Parathyroid adenoma (tissue), 2 donors: ENCODE measurements at regions not wholly inside any gene's neighbourhood (a gene's known extent, or its start where the extent isn't known, plus 50 kb on each side); places are given as distances from the start of the nearest gene placed in this dataset.

ENCODE experiments used
- H2AFZ ChIP-seq: fragments of 300-600 bp; sonication (generic); one replicate; pipeline ENCODE4 v1.7.0; 2017; ENCODE audit warnings: antibody characterized with exemption, mild to moderate bottlenecking
- H3K27ac ChIP-seq: fragments of 300-600 bp; sonication (generic); one replicate; pipeline ENCODE4 v1.7.0; 2017
- H3K27me3 ChIP-seq: fragments of 300-600 bp; sonication (generic); one replicate; pipeline ENCODE4 v1.7.0; 2017; ENCODE audit warnings: low read length; ENCODE audit not compliant: control insufficient read depth, insufficient read depth
- H3K36me3 ChIP-seq: fragments of 300-600 bp; sonication (generic); one replicate; pipeline ENCODE4 v1.7.0; 2017; ENCODE audit warnings: low read length; ENCODE audit not compliant: control insufficient read depth, insufficient read depth
- H3K4me1 ChIP-seq: fragments of 300-600 bp; sonication (generic); one replicate; pipeline ENCODE4 v1.7.0; 2017; ENCODE audit warnings: control low read depth
- H3K4me2 ChIP-seq: fragments of 300-600 bp; sonication (generic); one replicate; pipeline ENCODE4 v1.7.0; 2017; ENCODE audit warnings: low read length
- H3K4me3 ChIP-seq: fragments of 300-600 bp; sonication (generic); one replicate; pipeline ENCODE4 v1.7.0; 2017; ENCODE audit warnings: low read depth, low read length
- H3K79me2 ChIP-seq: fragments of 300-600 bp; sonication (generic); one replicate; pipeline ENCODE4 v1.7.0; 2017; ENCODE audit warnings: control low read depth
- H3K9ac ChIP-seq: fragments of 300-600 bp; sonication (generic); one replicate; pipeline ENCODE4 v1.7.0; 2017; ENCODE audit warnings: mild to moderate bottlenecking
- H3K9me3 ChIP-seq: fragments of 300-600 bp; sonication (generic); one replicate; pipeline ENCODE4 v1.7.0; 2017; ENCODE audit warnings: low read length; ENCODE audit not compliant: control insufficient read depth
- TF ChIP-seq, protein P1 (sequence below): fragments of 300-600 bp; sonication (generic); IDR thresholded peaks from one replicate; pipeline ENCODE4 v1.7.0; 2017; ENCODE audit warnings: antibody characterized with exemption, mild to moderate bottlenecking
- donor health status: primary hyperparathyroidism.

DNA sequence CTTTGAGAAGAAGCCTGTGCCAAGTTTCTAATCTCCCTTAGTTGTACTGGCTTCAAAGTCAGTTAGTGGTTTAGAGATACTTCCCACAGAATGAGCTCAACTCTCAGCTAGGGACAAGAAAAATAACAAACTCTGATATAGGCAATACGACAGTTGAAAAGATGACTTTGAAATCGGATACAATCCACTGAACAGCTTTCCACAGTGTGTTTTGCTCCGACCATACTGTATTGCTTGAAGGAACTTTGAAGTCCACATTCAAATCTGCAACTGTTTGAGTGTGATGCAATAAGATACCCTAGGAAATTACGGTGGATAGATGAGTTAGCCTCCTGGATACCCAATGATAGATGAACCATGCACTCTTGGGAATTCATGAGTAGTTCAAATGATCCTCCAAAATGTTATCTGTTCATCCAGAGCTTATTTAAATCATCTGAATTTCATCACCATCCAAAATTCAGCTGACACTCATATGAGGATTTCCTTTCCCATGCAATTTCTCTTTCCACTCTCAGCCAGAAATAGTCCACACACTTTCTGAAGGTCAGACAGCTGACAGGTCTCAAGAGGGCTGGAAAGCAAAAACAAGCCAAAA is 443.8 kb downstream of the HAO1 start:
- Histone ChIP-seq H2AFZ (no peak overlapping the region), H3K27me3 (no peaks in the 10 kb centered on the region), H3K9ac (no peak overlapping the region), H3K4me3 (no peak overlapping the region), H3K79me2 (no peaks in the 10 kb centered on the region), H3K4me2 (no peak overlapping the region), H3K36me3 (no peaks in the 10 kb centered on the region), H3K4me1 (no peaks in the 10 kb centered on the region), H3K9me3 (no peaks in the 10 kb centered on the region), H3K27ac (no peak overlapping the region)
- TF ChIP-seq, protein P1, sequence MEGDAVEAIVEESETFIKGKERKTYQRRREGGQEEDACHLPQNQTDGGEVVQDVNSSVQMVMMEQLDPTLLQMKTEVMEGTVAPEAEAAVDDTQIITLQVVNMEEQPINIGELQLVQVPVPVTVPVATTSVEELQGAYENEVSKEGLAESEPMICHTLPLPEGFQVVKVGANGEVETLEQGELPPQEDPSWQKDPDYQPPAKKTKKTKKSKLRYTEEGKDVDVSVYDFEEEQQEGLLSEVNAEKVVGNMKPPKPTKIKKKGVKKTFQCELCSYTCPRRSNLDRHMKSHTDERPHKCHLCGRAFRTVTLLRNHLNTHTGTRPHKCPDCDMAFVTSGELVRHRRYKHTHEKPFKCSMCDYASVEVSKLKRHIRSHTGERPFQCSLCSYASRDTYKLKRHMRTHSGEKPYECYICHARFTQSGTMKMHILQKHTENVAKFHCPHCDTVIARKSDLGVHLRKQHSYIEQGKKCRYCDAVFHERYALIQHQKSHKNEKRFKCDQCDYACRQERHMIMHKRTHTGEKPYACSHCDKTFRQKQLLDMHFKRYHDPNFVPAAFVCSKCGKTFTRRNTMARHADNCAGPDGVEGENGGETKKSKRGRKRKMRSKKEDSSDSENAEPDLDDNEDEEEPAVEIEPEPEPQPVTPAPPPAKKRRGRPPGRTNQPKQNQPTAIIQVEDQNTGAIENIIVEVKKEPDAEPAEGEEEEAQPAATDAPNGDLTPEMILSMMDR: no peak

DNA sequence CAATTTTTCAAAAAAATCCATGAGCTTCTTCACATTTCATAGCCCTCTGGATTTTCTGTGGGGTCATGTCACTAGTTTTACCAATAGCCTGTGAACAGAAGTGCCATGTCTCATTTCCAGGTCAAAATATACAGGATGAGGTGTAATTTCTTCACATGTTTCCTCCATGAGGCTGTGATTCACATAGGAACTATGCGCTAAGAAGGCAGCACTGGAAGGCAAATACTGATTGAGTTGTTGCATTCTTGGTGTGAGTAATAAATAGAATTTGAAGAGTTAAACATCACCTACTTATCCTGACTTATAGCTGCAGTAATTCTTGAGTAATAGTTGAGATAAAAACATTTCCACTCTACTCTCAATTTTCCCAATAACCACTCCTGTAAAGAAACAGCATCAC is 442.3 kb downstream of the HAO1 start:
- no peaks in the 10 kb centered on the region for H3K36me3 ChIP-seq
- H3K4me3 ChIP-seq: no peak overlapping the region
- TF ChIP-seq, protein P1: no peak
- H3K27ac ChIP-seq: no peak overlapping the region
- H3K9ac ChIP-seq: no peak overlapping the region
- H3K9me3 ChIP-seq: no peaks in the 10 kb centered on the region
- no peak overlapping the region for H2AFZ ChIP-seq
- no peaks in the 10 kb centered on the region for H3K79me2 ChIP-seq
- H3K4me2 ChIP-seq: no peak overlapping the region
- H3K4me1 ChIP-seq: no peaks in the 10 kb centered on the region
- H3K27me3 ChIP-seq: no peaks in the 10 kb centered on the region

DNA sequence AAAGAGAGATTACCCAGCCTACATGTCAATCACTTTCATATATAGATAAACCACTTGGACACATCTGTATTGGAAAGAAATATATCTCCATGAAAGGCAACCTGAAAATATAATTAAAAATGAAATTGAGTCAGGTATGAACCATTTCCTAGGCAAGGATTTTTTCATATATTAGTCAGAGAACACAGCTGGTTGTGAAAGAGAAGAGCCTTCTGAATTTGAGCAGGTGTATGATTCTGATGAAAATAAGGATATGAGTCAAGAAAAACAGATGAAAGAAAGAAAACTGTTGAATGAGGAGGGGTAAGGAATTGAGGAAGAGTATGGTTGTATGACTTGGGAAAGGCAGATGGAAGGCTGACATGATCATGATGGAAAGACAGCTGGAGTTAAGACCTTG is 441.1 kb downstream of the HAO1 start:
- Histone ChIP-seq H3K27me3 (no peaks in the 10 kb centered on the region), H3K4me2 (no peak overlapping the region), H3K79me2 (no peaks in the 10 kb centered on the region), H3K27ac (no peak overlapping the region), H2AFZ (no peak overlapping the region), H3K4me3 (no peak overlapping the region), H3K4me1 (no peaks in the 10 kb centered on the region), H3K9ac (no peak overlapping the region), H3K36me3 (no peaks in the 10 kb centered on the region), H3K9me3 (no peaks in the 10 kb centered on the region)
- TF ChIP-seq, protein P1: no peak

DNA sequence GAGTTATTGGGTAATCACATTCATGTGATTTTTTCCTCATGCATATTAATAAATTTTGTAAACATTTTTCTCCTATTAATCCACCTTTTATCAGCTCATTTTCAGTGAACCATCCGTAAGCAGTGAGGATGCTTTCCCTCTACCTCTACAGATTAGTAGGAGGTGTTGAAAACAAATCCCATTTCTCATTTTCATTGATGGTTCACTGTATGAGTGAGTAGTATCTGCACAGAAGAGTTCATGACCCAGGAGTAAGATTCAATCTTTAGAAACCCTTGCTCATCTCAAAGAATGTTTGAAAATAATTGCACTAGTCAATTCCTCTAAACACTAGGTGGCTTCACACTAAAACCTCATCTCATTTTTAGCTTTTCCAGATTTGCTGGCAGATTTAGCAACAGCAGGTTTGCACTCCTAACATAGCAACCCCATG is 440.0 kb downstream of the HAO1 start:
- TF ChIP-seq, protein P1: no peak

DNA sequence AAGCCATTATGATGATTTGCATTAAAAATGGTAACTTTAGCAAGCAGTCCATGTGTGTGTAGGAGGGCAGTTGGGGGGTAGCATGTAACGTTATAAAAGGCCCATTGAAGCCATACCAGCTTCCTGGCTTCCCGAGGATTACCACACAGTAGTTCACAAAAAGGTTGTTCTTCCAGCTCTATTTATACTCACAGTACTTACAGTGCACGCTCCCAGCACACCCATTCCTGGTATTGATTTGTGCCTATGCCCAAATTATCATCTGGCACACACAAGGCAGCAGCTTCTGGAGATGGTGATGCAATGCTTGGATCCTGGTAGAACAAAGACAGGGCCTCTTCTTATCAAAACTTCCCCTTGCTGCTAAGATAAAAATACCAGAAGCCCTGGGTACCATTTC is 436.8 kb downstream of the HAO1 start:
- Histone ChIP-seq H3K27me3 (no peaks in the 10 kb centered on the region), H3K79me2 (no peaks in the 10 kb centered on the region), H3K27ac (no peak overlapping the region), H3K4me1 (no peaks in the 10 kb centered on the region), H3K4me2 (no peak overlapping the region), H2AFZ (no peak overlapping the region), H3K9me3 (no peaks in the 10 kb centered on the region), H3K4me3 (no peak overlapping the region), H3K9ac (no peak overlapping the region), H3K36me3 (no peaks in the 10 kb centered on the region)
- TF ChIP-seq, protein P1: no peak

More for the DNA sequence above, 440.0 kb downstream of the HAO1 start:
- H3K79me2 ChIP-seq: no peaks in the 10 kb centered on the region
- H3K4me2 ChIP-seq: no peak overlapping the region
- H2AFZ ChIP-seq: no peak overlapping the region
- H3K9me3 ChIP-seq: no peaks in the 10 kb centered on the region
- H3K4me1 ChIP-seq: no peaks in the 10 kb centered on the region
- H3K27ac ChIP-seq: no peak overlapping the region
- H3K27me3 ChIP-seq: no peaks in the 10 kb centered on the region
- no peak overlapping the region for H3K4me3 ChIP-seq
- H3K36me3 ChIP-seq: no peaks in the 10 kb centered on the region
- no peak overlapping the region for H3K9ac ChIP-seq
